ENCODE measurements at regions not wholly inside any gene's neighbourhood (a gene's known extent, or its start where the extent isn't known, plus 50 kb on each side); places are given as distances from the start of the nearest gene placed in this dataset.

- TF ChIP-seq BHLHE40 (IDR thresholded peaks at IDR 0.05; ENCODE audit: low read length) = no peak
- no peak for TF ChIP-seq PPARD (CRISPR knock-in tag; IDR thresholded peaks at IDR 0.05)
- no peak for TF ChIP-seq RNF219 (CRISPR knock-in tag; IDR thresholded peaks at IDR 0.05)
- no peak for TF ChIP-seq TCF7 (IDR thresholded peaks at IDR 0.05; ENCODE audit: borderline replicate concordance)
- no peak for TF ChIP-seq ZNF512 (tag; IDR thresholded peaks at IDR 0.05)
- TF ChIP-seq, protein P1, sequence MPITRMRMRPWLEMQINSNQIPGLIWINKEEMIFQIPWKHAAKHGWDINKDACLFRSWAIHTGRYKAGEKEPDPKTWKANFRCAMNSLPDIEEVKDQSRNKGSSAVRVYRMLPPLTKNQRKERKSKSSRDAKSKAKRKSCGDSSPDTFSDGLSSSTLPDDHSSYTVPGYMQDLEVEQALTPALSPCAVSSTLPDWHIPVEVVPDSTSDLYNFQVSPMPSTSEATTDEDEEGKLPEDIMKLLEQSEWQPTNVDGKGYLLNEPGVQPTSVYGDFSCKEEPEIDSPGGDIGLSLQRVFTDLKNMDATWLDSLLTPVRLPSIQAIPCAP (CRISPR knock-in tag; IDR thresholded peaks at IDR 0.05; ENCODE audit: borderline replicate concordance) = no peak
- no peak for TF ChIP-seq ZNF785 (CRISPR knock-in tag; IDR thresholded peaks at IDR 0.05)
- TF ChIP-seq SMC3 (conservative IDR thresholded peaks at IDR 0.05; ENCODE audit: insufficient read depth, low read depth, low read length) = no peak
Observed at GRCh38 chr3:157588386-157589060, 85.3 kb upstream of the VEPH1 start (continued).
